ENCODE measurements at regions not wholly inside any gene's neighbourhood (a gene's known extent, or its start where the extent isn't known, plus 50 kb on each side); places are given as distances from the start of the nearest gene placed in this dataset.
"Not testable (repeated sequence)": the region's sequence is repeated elsewhere in the genome, so short reads cannot be mapped to it uniquely, and the experiment has no call there.

- TF ChIP-seq, protein P1, sequence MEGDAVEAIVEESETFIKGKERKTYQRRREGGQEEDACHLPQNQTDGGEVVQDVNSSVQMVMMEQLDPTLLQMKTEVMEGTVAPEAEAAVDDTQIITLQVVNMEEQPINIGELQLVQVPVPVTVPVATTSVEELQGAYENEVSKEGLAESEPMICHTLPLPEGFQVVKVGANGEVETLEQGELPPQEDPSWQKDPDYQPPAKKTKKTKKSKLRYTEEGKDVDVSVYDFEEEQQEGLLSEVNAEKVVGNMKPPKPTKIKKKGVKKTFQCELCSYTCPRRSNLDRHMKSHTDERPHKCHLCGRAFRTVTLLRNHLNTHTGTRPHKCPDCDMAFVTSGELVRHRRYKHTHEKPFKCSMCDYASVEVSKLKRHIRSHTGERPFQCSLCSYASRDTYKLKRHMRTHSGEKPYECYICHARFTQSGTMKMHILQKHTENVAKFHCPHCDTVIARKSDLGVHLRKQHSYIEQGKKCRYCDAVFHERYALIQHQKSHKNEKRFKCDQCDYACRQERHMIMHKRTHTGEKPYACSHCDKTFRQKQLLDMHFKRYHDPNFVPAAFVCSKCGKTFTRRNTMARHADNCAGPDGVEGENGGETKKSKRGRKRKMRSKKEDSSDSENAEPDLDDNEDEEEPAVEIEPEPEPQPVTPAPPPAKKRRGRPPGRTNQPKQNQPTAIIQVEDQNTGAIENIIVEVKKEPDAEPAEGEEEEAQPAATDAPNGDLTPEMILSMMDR (IDR thresholded peaks at IDR 0.05; ENCODE audit: insufficient read depth, low read depth, low read length, missing control alignments): no peak
- DNase-seq (ENCODE audit: low read depth): peak; percentile 53
- no peak overlapping the region for H3K4me3 ChIP-seq (ENCODE audit: low read length)
Observed at GRCh38 chr2:179332903-179333302, 68.3 kb upstream of the SESTD1 start.

GRCh38 chr2:179331061-179331460, 66.4 kb upstream of the SESTD1 start:
- TF ChIP-seq, protein P1 (IDR thresholded peaks at IDR 0.05; ENCODE audit: insufficient read depth, low read depth, low read length, missing control alignments): no peak
- DNase-seq (ENCODE audit: low read depth): no peak
- no peak overlapping the region for H3K4me3 ChIP-seq (ENCODE audit: low read length)

DNA sequence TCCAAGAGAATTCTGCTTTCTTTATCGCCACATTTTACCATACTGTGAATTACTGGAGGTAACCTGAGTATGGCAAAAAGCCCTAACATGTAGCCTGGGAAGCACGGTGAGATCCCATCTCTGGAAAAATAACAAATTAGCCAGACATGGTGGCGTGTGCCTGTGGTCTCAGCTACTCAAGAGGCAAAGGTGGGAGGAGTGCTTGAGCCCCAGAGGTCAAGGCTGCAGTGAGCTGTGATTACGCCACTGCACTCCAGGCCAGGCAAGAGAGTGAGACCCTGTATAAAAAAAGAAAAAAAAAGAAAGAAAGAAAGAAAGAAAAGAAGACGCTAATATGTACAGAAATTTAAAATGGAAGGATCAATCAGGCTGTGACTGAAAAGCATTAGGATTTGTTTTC, 57.7 kb upstream of the SESTD1 start:
- H3K4me3 ChIP-seq (ENCODE audit: low read length): no peak overlapping the region
- TF ChIP-seq, protein P1 (IDR thresholded peaks at IDR 0.05; ENCODE audit: insufficient read depth, low read depth, low read length, missing control alignments): no peak
- DNase-seq (ENCODE audit: low read depth): no peak

DNA sequence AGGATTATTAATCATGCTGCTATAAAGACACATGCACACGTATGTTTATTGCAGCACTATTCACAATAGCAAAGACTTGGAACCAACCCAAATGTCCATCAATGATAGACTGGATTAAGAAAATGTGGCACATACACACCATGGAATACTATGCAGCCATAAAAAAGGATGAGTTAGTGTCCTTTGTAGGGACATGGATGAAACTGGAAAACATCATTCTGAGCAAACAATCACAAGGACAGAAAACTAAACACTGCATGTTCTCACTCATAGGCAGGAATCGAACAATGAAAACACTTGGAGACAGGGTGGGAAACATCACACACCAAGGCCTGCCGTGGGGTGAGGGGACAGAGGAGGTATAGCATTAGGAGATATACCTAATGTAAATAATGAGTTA, 56.4 kb upstream of the SESTD1 start:
- H3K4me3 ChIP-seq (ENCODE audit: low read length); DNase-seq (ENCODE audit: low read depth): not testable (repeated sequence)

- H3K4me3 ChIP-seq (ENCODE audit: low read length); DNase-seq (ENCODE audit: low read depth): not testable (repeated sequence)
Observed at GRCh38 chr2:179314729-179315128, 50.1 kb upstream of the SESTD1 start.

Data from epithelial cell of esophagus (primary cell).